ENCODE measurements at regions not wholly inside any gene's neighbourhood (a gene's known extent, or its start where the extent isn't known, plus 50 kb on each side); places are given as distances from the start of the nearest gene placed in this dataset.
"Not testable (repeated sequence)": the region's sequence is repeated elsewhere in the genome, so short reads cannot be mapped to it uniquely, and the experiment has no call there.

- no peak for DNase-seq (ENCODE audit: low read depth in 3 of 3)
Observed at GRCh38 chr10:108362961-108363360, 1198.5 kb upstream of the SORCS1 start.

- no peak for DNase-seq (ENCODE audit: low read depth in 3 of 3)
Observed at GRCh38 chr10:108362296-108362695, 1197.8 kb upstream of the SORCS1 start.

- no peak for DNase-seq (ENCODE audit: low read depth in 3 of 3)
Observed at GRCh38 chr10:108360187-108360586, 1195.7 kb upstream of the SORCS1 start.

- DNase-seq (ENCODE audit: low read depth in 3 of 3), result no peak
Observed at GRCh38 chr10:108358912-108359311, 1194.4 kb upstream of the SORCS1 start.

GRCh38 chr10:108352771-108353170 is 1188.3 kb upstream of the SORCS1 start:
- DNase-seq (ENCODE audit: low read depth in 3 of 3), result no peak

- DNase-seq (ENCODE audit: low read depth in 3 of 3), result no peak
Observed at GRCh38 chr10:108348215-108348614, 1183.7 kb upstream of the SORCS1 start.

GRCh38 chr10:108346066-108346465 is 1181.6 kb upstream of the SORCS1 start:
- no peak for DNase-seq (ENCODE audit: low read depth in 3 of 3)

- no peak for DNase-seq (ENCODE audit: low read depth in 3 of 3)
Observed at GRCh38 chr10:108338146-108338545, 1173.6 kb upstream of the SORCS1 start.

GRCh38 chr10:108336836-108337235 is 1172.3 kb upstream of the SORCS1 start:
- no peak for DNase-seq (ENCODE audit: low read depth in 3 of 3)

GRCh38 chr10:108327706-108328105 is 1163.2 kb upstream of the SORCS1 start:
- no peak for DNase-seq (ENCODE audit: low read depth in 3 of 3)

GRCh38 chr10:108323274-108323798 is 1158.8 kb upstream of the SORCS1 start:
- no peak for DNase-seq (ENCODE audit: low read depth in 3 of 3)

GRCh38 chr10:108319434-108320222 is 1155.1 kb upstream of the SORCS1 start:
- DNase-seq (ENCODE audit: low read depth in 3 of 3), result no peak

GRCh38 chr10:108315636-108316035 is 1151.1 kb upstream of the SORCS1 start:
- DNase-seq (ENCODE audit: low read depth in 3 of 3), result not testable (repeated sequence)

- DNase-seq (ENCODE audit: low read depth in 3 of 3), result no peak
Observed at GRCh38 chr10:108307925-108308312, 1143.4 kb upstream of the SORCS1 start.

- DNase-seq (ENCODE audit: low read depth in 3 of 3), result no peak
Observed at GRCh38 chr10:108307250-108307924, 1142.9 kb upstream of the SORCS1 start.

- no peak for DNase-seq (ENCODE audit: low read depth in 3 of 3)
Observed at GRCh38 chr10:108303149-108303548, 1138.6 kb upstream of the SORCS1 start.

- DNase-seq (ENCODE audit: low read depth in 3 of 3), result no peak
Observed at GRCh38 chr10:108301002-108301401, 1136.5 kb upstream of the SORCS1 start.

GRCh38 chr10:108290823-108291222 is 1126.3 kb upstream of the SORCS1 start:
- DNase-seq (ENCODE audit: low read depth in 3 of 3), result no peak

- DNase-seq (ENCODE audit: low read depth in 3 of 3), result no peak
Observed at GRCh38 chr10:108275895-108276685, 1111.6 kb upstream of the SORCS1 start.

GRCh38 chr10:108260383-108260906 is 1095.9 kb upstream of the SORCS1 start:
- no peak for DNase-seq (ENCODE audit: low read depth in 3 of 3)

- DNase-seq (ENCODE audit: low read depth in 3 of 3), result no peak
Observed at GRCh38 chr10:108254089-108254488, 1089.6 kb upstream of the SORCS1 start.

GRCh38 chr10:108252771-108253170 is 1088.3 kb upstream of the SORCS1 start:
- DNase-seq (ENCODE audit: low read depth in 3 of 3), result no peak

Data from stimulated activated CD4-positive, alpha-beta T cell treated with anti-CD3 and anti-CD28 coated beads, TNF-alpha, amount 100 ng/mL, for 24 hours (primary cell).